ENCODE measurements at regions not wholly inside any gene's neighbourhood (a gene's known extent, or its start where the extent isn't known, plus 50 kb on each side); places are given as distances from the start of the nearest gene placed in this dataset.
"Not testable (repeated sequence)": the region's sequence is repeated elsewhere in the genome, so short reads cannot be mapped to it uniquely, and the experiment has no call there.

GRCh38 chr4:1544435-1544834, 138.2 kb upstream of the NKX1-1 start:
- FAIRE-seq; DNase-seq (ENCODE audit: insufficient read length, low spot score): not testable (repeated sequence)

DNA sequence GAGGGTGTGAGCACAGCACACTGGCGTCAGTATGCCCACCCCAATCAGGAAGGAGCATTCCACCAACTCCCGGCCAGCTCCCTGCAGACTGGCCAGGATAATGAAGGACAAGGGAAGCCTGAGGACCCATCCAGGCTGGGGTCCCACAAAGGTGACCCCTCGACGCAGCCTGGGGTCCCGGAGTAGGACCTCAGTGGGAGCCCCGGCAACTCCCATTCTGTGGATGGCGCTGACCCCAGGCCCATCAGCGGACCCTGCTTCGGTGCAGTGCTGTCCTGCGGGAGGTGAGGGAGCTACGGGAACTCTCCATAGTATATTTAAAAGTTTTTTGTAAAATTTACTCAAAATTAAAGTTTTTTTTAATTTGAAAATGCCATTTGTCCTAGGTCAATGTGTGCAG, 137.7 kb upstream of the NKX1-1 start:
- DNase-seq (ENCODE audit: insufficient read length, low spot score) (no peak), FAIRE-seq (no peak)

DNA sequence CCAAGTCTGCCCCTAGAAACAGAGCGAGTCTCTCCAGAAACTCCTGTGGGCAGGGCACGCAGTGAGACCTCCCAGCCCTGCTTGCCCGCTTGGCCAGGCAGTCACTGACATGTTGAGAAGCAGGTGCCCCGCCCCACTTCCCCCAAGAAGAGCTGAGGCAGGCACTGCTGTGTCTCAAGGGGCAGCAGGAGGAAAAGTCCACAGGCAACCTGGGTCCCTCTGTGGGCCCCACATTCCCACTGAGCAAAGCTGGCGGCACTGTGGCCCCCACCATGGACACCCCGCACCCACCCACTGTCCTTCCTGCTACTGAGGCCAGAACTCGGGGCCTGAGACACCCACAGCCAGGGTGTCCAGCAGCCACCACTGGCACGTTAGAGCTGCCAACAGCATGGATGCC, 137.3 kb upstream of the NKX1-1 start:
- FAIRE-seq, result no peak
- no peak for DNase-seq (ENCODE audit: insufficient read length, low spot score)

GRCh38 chr4:1542516-1543320, 136.5 kb upstream of the NKX1-1 start:
- no peak for FAIRE-seq

GRCh38 chr4:1542226-1542490, 135.9 kb upstream of the NKX1-1 start:
- FAIRE-seq (no peak), DNase-seq (ENCODE audit: insufficient read length, low spot score) (no peak)

More at GRCh38 chr4:1542516-1543320, 136.5 kb upstream of the NKX1-1 start:
- DNase-seq (ENCODE audit: insufficient read length, low spot score), result no peak

DNA sequence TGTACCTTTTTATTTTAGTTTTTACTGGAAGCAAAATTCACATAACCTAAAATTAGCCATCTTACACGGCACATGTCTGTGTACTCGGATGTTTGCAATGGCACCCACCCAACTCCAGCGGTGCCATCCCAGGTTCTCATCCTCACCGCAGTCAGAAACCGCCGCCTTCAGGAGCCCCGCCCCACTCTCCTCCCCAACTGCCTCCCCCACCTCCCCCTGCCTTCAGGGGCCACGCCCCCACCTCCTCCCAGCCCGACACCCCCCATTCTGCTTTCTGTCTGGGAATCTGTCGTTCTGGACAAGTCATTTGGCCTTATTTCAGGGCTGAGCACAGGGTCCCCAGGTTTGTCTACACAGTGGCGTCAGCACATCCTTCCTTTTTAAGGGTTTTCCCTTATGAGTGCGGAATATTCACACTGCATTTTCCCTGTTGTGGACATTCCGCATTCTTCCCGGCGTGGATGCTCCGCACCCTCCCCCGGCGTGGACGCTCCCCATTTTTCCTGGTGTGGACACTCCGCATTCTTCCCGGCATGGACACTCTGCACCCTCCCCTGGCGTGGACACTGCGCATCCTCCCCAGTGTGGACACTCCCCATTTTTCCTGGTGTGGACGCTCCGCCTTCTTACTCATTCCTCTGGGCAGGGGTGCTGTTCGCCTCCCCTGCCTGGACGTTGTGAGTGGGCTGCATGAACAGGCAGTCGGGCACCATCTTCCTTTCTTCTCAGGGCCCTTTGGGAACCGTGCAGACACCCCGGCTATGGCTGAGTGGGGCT, 135.4 kb upstream of the NKX1-1 start:
- DNase-seq (ENCODE audit: insufficient read length, low spot score) (no peak), FAIRE-seq (no peak)

GRCh38 chr4:1540601-1541375, 134.5 kb upstream of the NKX1-1 start:
- DNase-seq (ENCODE audit: insufficient read length, low spot score) (no peak), FAIRE-seq (no peak)

GRCh38 chr4:1539859-1540600, 133.8 kb upstream of the NKX1-1 start:
- FAIRE-seq, result no peak
- DNase-seq (ENCODE audit: insufficient read length, low spot score), result no peak

DNA sequence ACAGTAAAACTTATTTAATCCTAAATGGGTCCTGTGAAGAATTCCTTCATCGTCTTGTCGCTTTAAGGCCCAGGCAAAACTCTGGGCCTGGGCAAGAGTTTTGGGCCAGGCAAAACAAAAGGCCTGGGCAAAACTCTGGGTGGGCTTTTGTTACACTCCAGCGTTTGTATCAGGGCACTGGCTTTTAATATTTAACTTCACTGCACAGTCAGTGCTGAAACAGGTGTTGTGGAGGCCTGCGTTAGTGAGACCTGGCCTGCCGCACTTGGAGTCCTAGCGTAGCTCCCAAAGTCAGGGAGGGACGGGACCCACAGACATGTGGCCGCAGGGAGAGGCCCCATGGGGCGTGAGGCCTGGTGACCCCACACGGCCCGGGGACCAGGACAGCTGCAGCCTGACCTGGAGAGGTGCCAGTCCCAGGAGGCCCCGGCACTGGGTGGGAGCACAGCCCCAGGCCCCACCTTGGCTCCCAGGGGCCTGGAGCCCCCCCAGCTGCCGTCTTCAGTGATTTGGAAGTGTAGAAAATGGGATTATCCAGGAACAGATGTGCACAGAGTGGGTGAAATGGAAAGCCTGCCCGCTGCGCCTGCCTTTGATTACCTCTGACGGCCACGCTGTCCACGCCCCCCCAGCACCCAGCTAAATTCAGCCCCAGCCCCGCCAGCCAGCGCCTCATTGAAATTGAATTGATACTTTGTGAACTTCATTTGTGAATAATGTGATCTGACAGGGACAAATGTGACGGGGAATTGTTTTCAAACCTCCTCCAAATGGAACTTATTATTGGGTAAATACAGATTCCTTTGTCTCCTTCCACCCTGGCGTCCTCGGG, 132.9 kb upstream of the NKX1-1 start:
- FAIRE-seq, result no peak
- DNase-seq (ENCODE audit: insufficient read length, low spot score), result no peak

- no peak for FAIRE-seq
- DNase-seq (ENCODE audit: insufficient read length, low spot score), result no peak
Measured at GRCh38 chr4:1538096-1538410, 131.8 kb upstream of the NKX1-1 start.

- no peak for DNase-seq (ENCODE audit: insufficient read length, low spot score)
- FAIRE-seq, result no peak
Measured at GRCh38 chr4:1537410-1538095, 131.3 kb upstream of the NKX1-1 start.

DNA sequence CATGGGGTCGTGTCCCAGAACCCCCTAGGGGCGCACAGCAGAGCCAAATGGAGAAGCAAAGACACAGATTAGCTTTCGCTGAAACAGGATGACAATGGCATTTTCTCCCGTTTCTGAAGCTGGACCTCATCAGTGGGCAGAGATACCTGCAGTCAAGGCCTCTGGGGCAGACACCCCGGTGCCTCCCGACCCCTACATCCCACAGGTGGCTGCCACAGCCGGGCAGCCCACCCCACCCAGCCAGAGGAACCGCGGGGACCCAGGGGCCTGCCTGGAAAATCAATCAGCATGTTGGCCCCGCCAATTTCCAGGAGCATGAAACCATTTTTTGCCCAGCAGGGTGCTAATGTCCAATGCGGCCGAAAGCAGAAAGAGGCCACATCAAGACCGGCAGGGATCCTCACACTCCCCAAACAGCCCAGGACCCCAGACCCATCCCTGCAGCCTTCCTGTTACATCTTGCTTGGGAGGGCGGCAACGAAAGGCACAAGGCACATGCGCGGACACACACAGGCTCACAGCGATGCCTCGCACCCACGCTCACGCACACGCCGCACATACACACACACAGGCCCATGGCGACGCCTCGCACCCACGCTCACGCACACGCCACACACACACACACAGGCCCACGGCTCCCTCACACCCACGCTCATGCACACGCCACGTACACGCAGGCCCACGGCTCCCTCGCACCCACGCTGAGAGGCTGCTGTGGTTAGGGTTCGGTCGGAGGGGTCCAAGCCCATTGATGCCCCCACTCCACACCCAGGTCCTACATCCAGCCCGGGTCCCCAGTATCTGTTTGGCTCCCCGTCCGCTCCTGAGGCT, 130.6 kb upstream of the NKX1-1 start:
- no peak for DNase-seq (ENCODE audit: insufficient read length, low spot score)
- FAIRE-seq, result no peak

DNA sequence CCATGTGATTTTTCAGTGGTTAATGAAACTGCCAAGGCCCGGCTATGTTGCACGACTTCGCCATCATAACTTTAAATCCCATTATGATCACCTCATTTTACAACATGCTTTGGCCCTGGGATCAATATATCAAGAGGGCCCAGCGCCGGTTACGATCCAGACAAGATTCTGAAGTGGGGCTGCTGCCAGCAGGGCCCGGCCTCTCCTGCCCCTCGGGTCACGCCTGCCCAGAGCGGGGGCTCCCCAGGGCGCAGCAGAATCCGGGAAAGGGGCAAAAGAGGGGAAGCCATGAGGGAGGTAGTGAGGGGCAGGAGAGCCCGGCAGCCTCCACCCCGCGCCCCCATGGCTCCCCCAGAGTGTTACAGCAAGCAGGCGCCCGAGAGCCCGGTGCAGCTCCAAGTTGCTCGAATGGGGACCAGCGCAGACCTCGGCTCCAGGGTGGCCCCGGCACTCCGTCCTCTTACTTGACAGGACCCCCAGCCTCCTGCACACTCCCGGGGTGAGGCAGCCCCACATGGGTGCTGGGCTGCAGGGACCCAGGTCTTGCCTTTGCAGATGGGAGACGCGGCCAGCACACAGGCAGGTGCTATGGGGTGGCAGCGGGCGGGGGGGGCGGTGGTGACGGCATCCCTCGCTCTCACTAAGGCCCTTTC, 129.8 kb upstream of the NKX1-1 start:
- no peak for FAIRE-seq
- DNase-seq (ENCODE audit: insufficient read length, low spot score), result no peak

GRCh38 chr4:1534876-1535526, 128.8 kb upstream of the NKX1-1 start:
- DNase-seq (ENCODE audit: insufficient read length, low spot score) (no peak), FAIRE-seq (no peak)

- FAIRE-seq, result no peak
- no peak for DNase-seq (ENCODE audit: insufficient read length, low spot score)
Measured at GRCh38 chr4:1534095-1534872, 128.0 kb upstream of the NKX1-1 start.

DNA sequence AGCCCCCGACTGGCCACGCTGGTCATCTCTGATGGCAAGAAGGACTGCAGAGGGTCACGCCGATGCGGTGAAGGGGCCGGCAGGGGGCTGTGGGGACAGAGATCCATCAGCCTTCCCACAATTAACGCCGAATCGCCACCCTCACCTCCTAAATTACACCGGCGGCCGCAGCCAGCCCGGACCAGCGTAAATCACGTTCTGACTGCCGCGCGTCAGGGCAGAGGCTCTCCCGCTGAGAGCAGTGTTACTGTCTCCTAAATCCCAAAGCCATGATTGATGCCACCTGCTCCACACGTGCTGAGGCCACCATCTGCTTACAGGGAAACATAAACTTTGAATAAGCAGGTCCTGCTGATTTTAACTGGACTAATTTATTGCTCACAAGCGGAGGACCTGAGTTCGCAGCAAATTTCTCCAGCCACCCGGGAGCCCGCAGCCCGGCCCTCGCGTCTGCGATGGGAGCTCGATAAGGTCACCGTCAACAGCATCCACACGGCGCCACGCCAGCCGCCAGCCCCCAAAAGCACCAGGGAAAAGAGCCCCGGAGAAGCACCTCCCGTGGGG, 127.3 kb upstream of the NKX1-1 start:
- no peak for DNase-seq (ENCODE audit: insufficient read length, low spot score)
- no peak for FAIRE-seq

Measured in GM19239 (cell line).